HCT116 (cell line): ENCODE measurements at regions not wholly inside any gene's neighbourhood (a gene's known extent, or its start where the extent isn't known, plus 50 kb on each side); places are given as distances from the start of the nearest gene placed in this dataset.

Source experiments
- ATAC-seq: fragments of 200-7000 bp; cut with Tn5 transposase; 2 replicates; pipeline ENCODE4 v1.9.1; 2020; ENCODE audit warnings: mild to moderate bottlenecking, moderate library complexity
- BruUV-seq: library from RNA; stranded (reverse); fragments of 400-500 nt; replicated peaks from 2 replicates; lab custom pipeline; 2021; lab: Mats Ljungman, UMichigan
- CTCF ChIA-PET: fragments of 300-600 bp; sonication (Branson Sonifier 250); formaldehyde crosslinking; loops from one replicate; lab custom pipeline; 2021; ENCODE audit warnings: antibody characterized with exemption; lab: Charles Lee
- POLR2A ChIA-PET: fragments of 300-600, 350-600 bp; sonication (Branson Sonifier 250); formaldehyde crosslinking; loops from one replicate; lab custom pipeline; 2021; ENCODE audit warnings: antibody characterized with exemption; lab: Charles Lee
- RAD21 ChIA-PET, 2 experiments: fragments of 300-600 bp; sonication (Branson Sonifier 250); formaldehyde crosslinking; loops; one replicate each; lab custom pipeline; 2023; ENCODE audit warnings: low total read pairs in 2 of 2; ENCODE audit not compliant: uncharacterized antibody in 2 of 2, unreplicated experiment in 2 of 2, low non-redundant PET in 1 of 2; lab: Charles Lee
- DNase-seq: peaks from one replicate; pipeline ENCODE4 v3.0.0-alpha.2; 2010; ENCODE audit warnings: low read depth, low spot score
- H2AFZ ChIP-seq: fragments of 200-600 bp; shearing (Covaris generic), sonication (generic); 2 replicates; pipeline ENCODE4 v1.6.1; 2017; ENCODE audit warnings: low read depth, mixed run types, mixed read lengths, antibody characterized with exemption, low read length; ENCODE audit not compliant: poor library complexity, severe bottlenecking
- H3K27ac ChIP-seq: 2 replicates; pipeline ENCODE4 v1.5.1; 2012; ENCODE audit warnings: low read depth, low read length
- H3K27me3 ChIP-seq: fragments of 200-600 bp; sonication (generic); 2 replicates; pipeline ENCODE4 v1.6.1; 2016; ENCODE audit warnings: mixed run types, low read length, mixed read lengths; ENCODE audit not compliant: insufficient read depth
- H3K36me3 ChIP-seq, 2 experiments: fragments of 200-500 bp in 1 of 2; fragments of 200-600 bp in 1 of 2; sonication (Bioruptor generic) in 1 of 2; sonication (generic) in 1 of 2; 2 replicates each; pipeline versions ENCODE4 v1.5.1 to v1.6.1; 2014 to 2016; ENCODE audit warnings: low read length in 2 of 2, inconsistent platforms in 1 of 2, mixed read lengths in 1 of 2, mixed run types in 1 of 2; ENCODE audit not compliant: insufficient read depth in 2 of 2, control insufficient read depth in 1 of 2
- H3K4me1 ChIP-seq, 2 experiments: fragments of 200-600 bp in 1 of 2; sonication (generic) in 1 of 2; 2 replicates each; pipeline versions ENCODE4 v1.5.1 to v1.6.1; 2012 to 2017; ENCODE audit warnings: low read length in 2 of 2, inconsistent platforms in 1 of 2, mild to moderate bottlenecking in 1 of 2, mixed read lengths in 1 of 2, mixed run types in 1 of 2, moderate library complexity in 1 of 2; ENCODE audit not compliant: insufficient read depth in 2 of 2, control insufficient read depth in 1 of 2
- H3K4me2 ChIP-seq: fragments of 200-600 bp; sonication (generic); 2 replicates; pipeline ENCODE4 v1.6.1; 2017; ENCODE audit warnings: mixed run types, low read length, mixed read lengths
- H3K4me3 ChIP-seq, 2 experiments: fragments of 200-600 bp in 1 of 2; sonication (generic) in 1 of 2; replicated peaks in 1 of 2; 2 replicates each; pipeline ENCODE4 v1.5.1; 2011 to 2016; ENCODE audit warnings: low read length in 2 of 2, control low read depth in 1 of 2, low read depth in 1 of 2, mild to moderate bottlenecking in 1 of 2, mixed read lengths in 1 of 2, mixed run types in 1 of 2
- H3K79me2 ChIP-seq: fragments of 200-600 bp; sonication (generic); 2 replicates; pipeline ENCODE4 v1.6.1; 2017; ENCODE audit warnings: mild to moderate bottlenecking, mixed run types, low read length, moderate library complexity, mixed read lengths; ENCODE audit not compliant: insufficient read depth
- H3K9ac ChIP-seq: fragments of 200-600 bp; sonication (generic); 2 replicates; pipeline ENCODE4 v1.6.1; 2016; ENCODE audit warnings: low read length, mixed read lengths
- H3K9me2 ChIP-seq: fragments of 200-600 bp; sonication (generic), shearing (Covaris generic); 2 replicates; pipeline ENCODE4 v1.6.1; 2017; ENCODE audit warnings: mixed run types, mild to moderate bottlenecking, moderate library complexity; ENCODE audit not compliant: insufficient read depth
- H3K9me3 ChIP-seq, 2 experiments: fragments of 200-500 bp in 1 of 2; fragments of 200-600 bp in 1 of 2; sonication (Bioruptor generic) in 1 of 2; sonication (generic) in 1 of 2; 2 replicates each; pipeline ENCODE4 v1.6.1; 2014 to 2017; ENCODE audit warnings: low read length in 2 of 2, mixed read lengths in 2 of 2, inconsistent platforms in 1 of 2, low read depth in 1 of 2, mild to moderate bottlenecking in 1 of 2, mixed run types in 1 of 2, moderate library complexity in 1 of 2; ENCODE audit not compliant: control insufficient read depth in 1 of 2, insufficient read depth in 1 of 2
- H4K20me1 ChIP-seq: fragments of 200-600 bp; sonication (generic), shearing (Covaris generic); 2 replicates; pipeline ENCODE4 v1.6.1; 2017; ENCODE audit warnings: mixed run types, mild to moderate bottlenecking, moderate library complexity; ENCODE audit not compliant: insufficient read depth
- ATF3 ChIP-seq: IDR thresholded peaks from 2 replicates; pipeline ENCODE4 v1.6.1; 2012
- CEBPB ChIP-seq: IDR thresholded peaks from 2 replicates; pipeline ENCODE4 v1.6.1; 2012; ENCODE audit warnings: low read depth
- CTCF ChIP-seq, 3 experiments: fragments of 200-600 bp in 1 of 3; sonication (generic) in 1 of 3; IDR thresholded peaks in 2 of 3; conservative IDR thresholded peaks in 1 of 3; 2 replicates each; pipeline ENCODE4 v1.5.1; 2012 to 2017; ENCODE audit warnings: low read depth in 2 of 3, low read length in 2 of 3, antibody characterized with exemption in 1 of 3, borderline replicate concordance in 1 of 3, control low read depth in 1 of 3, mild to moderate bottlenecking in 1 of 3, mixed read lengths in 1 of 3, mixed run types in 1 of 3, moderate library complexity in 1 of 3; ENCODE audit not compliant: insufficient read depth in 1 of 3
- EGR1 ChIP-seq: IDR thresholded peaks from 2 replicates; pipeline ENCODE4 v1.6.1; 2012; ENCODE audit warnings: low read depth
- ELF1 ChIP-seq: IDR thresholded peaks from 2 replicates; pipeline ENCODE4 v1.6.1; 2012; ENCODE audit warnings: low read depth, borderline replicate concordance
- EZH2 ChIP-seq: fragments of 200-600 bp; sonication (generic); IDR thresholded peaks from 2 replicates; pipeline ENCODE4 v1.6.1; 2017; ENCODE audit warnings: antibody characterized with exemption, mixed run types
- FOSL1 ChIP-seq: IDR thresholded peaks from 2 replicates; pipeline ENCODE4 v1.6.1; 2012; ENCODE audit warnings: low read depth
- JUND ChIP-seq: IDR thresholded peaks from 2 replicates; pipeline ENCODE4 v1.6.1; 2012
- MAX ChIP-seq: IDR thresholded peaks from 2 replicates; pipeline ENCODE4 v1.6.1; 2012
- POLR2A ChIP-seq: IDR thresholded peaks from 2 replicates; pipeline ENCODE4 v1.7.0; 2011; ENCODE audit warnings: borderline replicate concordance; ENCODE audit not compliant: insufficient read depth, insufficient read length; ENCODE audit errors: extremely low read depth
- POLR2AphosphoS5 ChIP-seq: IDR thresholded peaks from 2 replicates; pipeline ENCODE4 v1.6.1; 2011; ENCODE audit warnings: mild to moderate bottlenecking, low read depth, low read length, moderate library complexity
- SIN3A ChIP-seq: IDR thresholded peaks from 2 replicates; pipeline ENCODE4 v1.6.1; 2012; ENCODE audit warnings: low read depth
- SRF ChIP-seq: IDR thresholded peaks from 2 replicates; pipeline ENCODE4 v1.6.1; 2012; ENCODE audit warnings: low read depth
- YY1 ChIP-seq: IDR thresholded peaks from 2 replicates; pipeline ENCODE4 v1.6.1; 2011; ENCODE audit warnings: low read length, low read depth, moderate library complexity, mild to moderate bottlenecking; ENCODE audit not compliant: insufficient replicate concordance; ENCODE audit errors: extremely low read depth
- ZBTB33 ChIP-seq: IDR thresholded peaks from 2 replicates; pipeline ENCODE4 v1.6.1; 2011; ENCODE audit warnings: mild to moderate bottlenecking, low read length, moderate library complexity; ENCODE audit not compliant: insufficient replicate concordance; ENCODE audit errors: extremely low read depth
- ZFX ChIP-seq: fragments of 450-650 bp; IDR thresholded peaks from 2 replicates; pipeline ENCODE4 v1.6.1; 2017
- ZNF274 ChIP-seq: fragments of 200-500 bp; sonication (Bioruptor generic); IDR thresholded peaks from 2 replicates; pipeline ENCODE4 v1.6.1; 2014; ENCODE audit warnings: mild to moderate bottlenecking, low read depth, low read length, inconsistent platforms
- intact Hi-C: fragments of 100-400 bp; cut with micrococcal nuclease; formaldehyde crosslinking; loops from 2 replicates; pipeline ENCODE4 v1.10.0; 2022
- TF ChIP-seq, protein P1 (sequence below): IDR thresholded peaks from 2 replicates; pipeline ENCODE4 v1.6.1; 2012; ENCODE audit warnings: low read depth

GRCh38 chr9:80521151-80521550 lies 949.4 kb downstream of the TLE4 start:
- H3K36me3 ChIP-seq: no peaks in the 10 kb centered on the region
- H3K4me1 ChIP-seq: no peaks in the 10 kb centered on the region
- no peak overlapping the region for H3K9ac ChIP-seq
- H3K79me2 ChIP-seq: no peaks in the 10 kb centered on the region
- POLR2A ChIA-PET: no interaction called here
- H3K27ac ChIP-seq: no peak overlapping the region
- no peaks in the 10 kb centered on the region for H3K27me3 ChIP-seq
- BruUV-seq: no TSS peak
- ATAC-seq (no peak), DNase-seq (no peak)
- no peak for TF ChIP-seq CEBPB
- TF ChIP-seq ZBTB33: no peak
- TF ChIP-seq SRF: no peak
- TF ChIP-seq JUND: no peak
- no peak for TF ChIP-seq EZH2
- TF ChIP-seq MAX: no peak
- no peak for TF ChIP-seq ATF3
- TF ChIP-seq POLR2AphosphoS5: no peak
- TF ChIP-seq EGR1: no peak
- no peak for TF ChIP-seq CTCF (IDR thresholded peaks at IDR 0.05 in 2 of 3, conservative IDR thresholded peaks at IDR 0.05 in 1 of 3; ENCODE audit: borderline replicate concordance in 1 of 3, insufficient read depth in 1 of 3, low read depth in 2 of 3, low read length in 2 of 3)
- no peak for TF ChIP-seq SIN3A
- TF ChIP-seq POLR2A: no peak
- TF ChIP-seq, protein P1, sequence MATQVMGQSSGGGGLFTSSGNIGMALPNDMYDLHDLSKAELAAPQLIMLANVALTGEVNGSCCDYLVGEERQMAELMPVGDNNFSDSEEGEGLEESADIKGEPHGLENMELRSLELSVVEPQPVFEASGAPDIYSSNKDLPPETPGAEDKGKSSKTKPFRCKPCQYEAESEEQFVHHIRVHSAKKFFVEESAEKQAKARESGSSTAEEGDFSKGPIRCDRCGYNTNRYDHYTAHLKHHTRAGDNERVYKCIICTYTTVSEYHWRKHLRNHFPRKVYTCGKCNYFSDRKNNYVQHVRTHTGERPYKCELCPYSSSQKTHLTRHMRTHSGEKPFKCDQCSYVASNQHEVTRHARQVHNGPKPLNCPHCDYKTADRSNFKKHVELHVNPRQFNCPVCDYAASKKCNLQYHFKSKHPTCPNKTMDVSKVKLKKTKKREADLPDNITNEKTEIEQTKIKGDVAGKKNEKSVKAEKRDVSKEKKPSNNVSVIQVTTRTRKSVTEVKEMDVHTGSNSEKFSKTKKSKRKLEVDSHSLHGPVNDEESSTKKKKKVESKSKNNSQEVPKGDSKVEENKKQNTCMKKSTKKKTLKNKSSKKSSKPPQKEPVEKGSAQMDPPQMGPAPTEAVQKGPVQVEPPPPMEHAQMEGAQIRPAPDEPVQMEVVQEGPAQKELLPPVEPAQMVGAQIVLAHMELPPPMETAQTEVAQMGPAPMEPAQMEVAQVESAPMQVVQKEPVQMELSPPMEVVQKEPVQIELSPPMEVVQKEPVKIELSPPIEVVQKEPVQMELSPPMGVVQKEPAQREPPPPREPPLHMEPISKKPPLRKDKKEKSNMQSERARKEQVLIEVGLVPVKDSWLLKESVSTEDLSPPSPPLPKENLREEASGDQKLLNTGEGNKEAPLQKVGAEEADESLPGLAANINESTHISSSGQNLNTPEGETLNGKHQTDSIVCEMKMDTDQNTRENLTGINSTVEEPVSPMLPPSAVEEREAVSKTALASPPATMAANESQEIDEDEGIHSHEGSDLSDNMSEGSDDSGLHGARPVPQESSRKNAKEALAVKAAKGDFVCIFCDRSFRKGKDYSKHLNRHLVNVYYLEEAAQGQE: no peak
- no peak for TF ChIP-seq YY1
- no peak for TF ChIP-seq ZNF274
- no peak for TF ChIP-seq ELF1
- TF ChIP-seq ZFX: no peak
- no peak for TF ChIP-seq FOSL1
- CTCF ChIA-PET: no interaction called here
- intact Hi-C loops: no loop called here
- H3K9me2 ChIP-seq: no peaks in the 10 kb centered on the region
- RAD21 ChIA-PET: no interaction called here
- H3K4me3 ChIP-seq: no peak overlapping the region
- no peak overlapping the region for H2AFZ ChIP-seq
- no peaks in the 10 kb centered on the region for H4K20me1 ChIP-seq
- H3K4me2 ChIP-seq: no peak overlapping the region
- peaks cover 9 to 19% of the 10 kb centered on the region in 2 experiments; a peak in 2 of 4 replicates for H3K9me3 ChIP-seq
